Neural crest cell (in vitro differentiated cells): ENCODE measurements at regions not wholly inside any gene's neighbourhood (a gene's known extent, or its start where the extent isn't known, plus 50 kb on each side); places are given as distances from the start of the nearest gene placed in this dataset.
"Not testable (repeated sequence)": the region's sequence is repeated elsewhere in the genome, so short reads cannot be mapped to it uniquely, and the experiment has no call there.

Experiments used
- DNase-seq: peaks from one replicate; pipeline ENCODE4 v3.0.0; 2021; ENCODE audit warnings: low read depth, mixed read lengths, low spot score
- H3K27ac Mint-ChIP-seq: one replicate; pipeline ENCODE4 v1.8.0; 2021; ENCODE audit warnings: mild to moderate bottlenecking, mixed read lengths; ENCODE audit not compliant: unreplicated experiment
- H3K27me3 Mint-ChIP-seq: 2 replicates; pipeline ENCODE4 v1.8.0; 2021; ENCODE audit warnings: low read depth, mild to moderate bottlenecking, mixed read lengths
- H3K36me3 Mint-ChIP-seq: 2 replicates; pipeline ENCODE4 v1.8.0; 2021; ENCODE audit warnings: low read depth, mild to moderate bottlenecking, mixed read lengths
- H3K4me1 Mint-ChIP-seq: 2 replicates; pipeline ENCODE4 v1.8.0; 2021; ENCODE audit warnings: mixed read lengths
- H3K4me3 Mint-ChIP-seq: one replicate; pipeline ENCODE4 v1.8.0; 2021; ENCODE audit warnings: mild to moderate bottlenecking, mixed read lengths
- H3K9me3 Mint-ChIP-seq: 2 replicates; pipeline ENCODE4 v1.8.0; 2021; ENCODE audit warnings: mixed read lengths
- CTCF ChIP-seq: fragments of 200-600 bp; sonication (generic); conservative IDR thresholded peaks from 2 replicates; pipeline ENCODE4 v1.5.0; 2021; ENCODE audit warnings: antibody characterized with exemption, mild to moderate bottlenecking

GRCh38 chr5:98218838-98219237 lies 554.6 kb upstream of the RGMB start:
- no peak for DNase-seq
- H3K36me3 Mint-ChIP-seq, result peaks cover 7% of the 10 kb centered on the region
- no peaks in the 10 kb centered on the region for H3K27me3 Mint-ChIP-seq
- H3K27ac Mint-ChIP-seq, result no peak overlapping the region
- no peak overlapping the region for H3K4me3 Mint-ChIP-seq
- peaks cover 8% of the 10 kb centered on the region for H3K9me3 Mint-ChIP-seq
- H3K4me1 Mint-ChIP-seq, result no peaks in the 10 kb centered on the region
- TF ChIP-seq CTCF, result no peak

- H3K27ac Mint-ChIP-seq, result no peak overlapping the region
- DNase-seq, result no peak
- no peaks in the 10 kb centered on the region for H3K27me3 Mint-ChIP-seq
- H3K9me3 Mint-ChIP-seq, result peaks cover 20% of the 10 kb centered on the region
- H3K4me1 Mint-ChIP-seq, result no peaks in the 10 kb centered on the region
- H3K36me3 Mint-ChIP-seq, result peaks cover 22% of the 10 kb centered on the region
- H3K4me3 Mint-ChIP-seq, result no peak overlapping the region
- TF ChIP-seq CTCF, result no peak
Measured at GRCh38 chr5:98227489-98227888, 546.0 kb upstream of the RGMB start.

DNA sequence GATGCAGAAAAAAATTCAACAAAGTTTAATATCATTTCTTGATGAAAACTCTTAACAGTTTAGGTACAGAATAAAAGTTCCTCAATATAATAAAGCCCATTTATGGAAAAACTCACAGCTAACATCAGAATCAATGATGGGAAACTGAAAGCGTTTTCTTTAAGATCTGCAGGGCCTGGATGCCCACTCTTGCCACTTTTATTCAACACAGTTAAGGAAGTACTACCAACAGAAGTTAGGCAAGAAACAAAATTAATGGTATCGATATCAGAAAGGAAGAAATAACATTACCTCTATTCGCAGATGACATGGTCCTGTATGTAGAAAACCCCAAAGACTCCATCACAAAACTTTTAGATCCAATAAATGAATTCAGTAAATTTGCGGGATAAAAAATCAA lies 542.4 kb upstream of the RGMB start:
- TF ChIP-seq CTCF, result no peak
- Mint-ChIP-seq H3K4me3 (no peak overlapping the region), H3K4me1 (no peaks in the 10 kb centered on the region), H3K9me3 (peaks cover 20% of the 10 kb centered on the region), H3K27me3 (no peaks in the 10 kb centered on the region), H3K27ac (no peak overlapping the region), H3K36me3 (peaks cover 19% of the 10 kb centered on the region)
- DNase-seq, result no peak

- Mint-ChIP-seq H3K9me3 (peaks cover 19% of the 10 kb centered on the region), H3K36me3 (peaks cover 28% of the 10 kb centered on the region)
- not testable (repeated sequence) for H3K27ac Mint-ChIP-seq, H3K27me3 Mint-ChIP-seq, H3K4me3 Mint-ChIP-seq, DNase-seq, H3K4me1 Mint-ChIP-seq
Measured at GRCh38 chr5:98237794-98238193, 535.7 kb upstream of the RGMB start.

DNA sequence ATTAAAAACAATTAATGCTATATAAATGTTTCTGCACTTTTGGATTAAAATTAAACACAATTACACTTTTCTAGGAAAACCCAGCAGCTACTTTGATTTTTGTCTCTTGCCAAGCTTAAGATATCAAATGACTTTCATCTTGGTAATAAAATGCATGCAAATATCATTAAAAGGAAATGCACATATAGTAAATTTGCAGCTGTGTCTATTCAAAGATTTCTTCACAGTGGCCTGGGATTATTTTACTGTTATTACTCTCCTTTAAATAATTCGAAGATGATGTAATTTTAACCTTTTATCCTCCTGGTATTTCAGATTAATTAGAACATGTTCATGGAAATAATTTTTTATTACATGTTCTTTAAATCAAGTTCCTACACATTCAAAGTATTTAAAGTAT lies 529.5 kb upstream of the RGMB start:
- Mint-ChIP-seq H3K4me3 (no peak overlapping the region), H3K27me3 (no peaks in the 10 kb centered on the region), H3K4me1 (no peaks in the 10 kb centered on the region), H3K27ac (no peak overlapping the region), H3K36me3 (peaks cover 6% of the 10 kb centered on the region), H3K9me3 (peaks cover 3% of the 10 kb centered on the region)
- TF ChIP-seq CTCF, result no peak
- DNase-seq, result no peak

DNA sequence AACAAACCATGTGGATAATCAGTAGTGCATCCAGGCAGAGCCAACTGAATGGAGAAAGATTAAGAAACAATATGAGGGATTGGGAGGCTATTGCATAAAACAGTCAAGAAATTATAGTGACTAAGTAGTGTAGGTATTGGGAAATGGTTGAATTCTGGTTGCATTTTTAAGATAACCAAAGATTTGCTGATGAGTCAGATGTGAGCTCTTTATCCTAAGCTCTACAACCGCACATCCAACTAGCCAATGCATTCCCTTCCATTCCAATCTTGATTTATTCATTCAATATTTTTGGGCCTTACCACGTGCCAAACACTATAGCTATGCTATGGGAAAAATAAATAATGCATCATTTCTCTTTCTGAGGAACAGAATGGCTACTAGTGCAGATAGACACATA lies 524.5 kb upstream of the RGMB start:
- no peak for DNase-seq
- no peak for TF ChIP-seq CTCF
- no peaks in the 10 kb centered on the region for H3K4me1 Mint-ChIP-seq
- no peak overlapping the region for H3K4me3 Mint-ChIP-seq
- H3K27ac Mint-ChIP-seq, result no peak overlapping the region
- H3K9me3 Mint-ChIP-seq, result peaks cover 2% of the 10 kb centered on the region
- no peaks in the 10 kb centered on the region for H3K27me3 Mint-ChIP-seq
- H3K36me3 Mint-ChIP-seq, result no peaks in the 10 kb centered on the region
